ENCODE measurements at regions not wholly inside any gene's neighbourhood (a gene's known extent, or its start where the extent isn't known, plus 50 kb on each side); places are given as distances from the start of the nearest gene placed in this dataset.

GRCh38 chr4:31415629-31416028, 695.5 kb downstream of the PCDH7 start:
- TF ChIP-seq MAX (IDR thresholded peaks at IDR 0.05), result no peak
- TF ChIP-seq RAD21 (IDR thresholded peaks at IDR 0.05; ENCODE audit: low read depth), result no peak
- TF ChIP-seq EGR1 (IDR thresholded peaks at IDR 0.05), result no peak
- no peak for TF ChIP-seq REST (IDR thresholded peaks at IDR 0.05; ENCODE audit: low read depth)
- TF ChIP-seq YY1 (IDR thresholded peaks at IDR 0.05; ENCODE audit: low read depth), result no peak
